ENCODE measurements at regions not wholly inside any gene's neighbourhood (a gene's known extent, or its start where the extent isn't known, plus 50 kb on each side); places are given as distances from the start of the nearest gene placed in this dataset.
"Not testable (repeated sequence)": the region's sequence is repeated elsewhere in the genome, so short reads cannot be mapped to it uniquely, and the experiment has no call there.

DNA sequence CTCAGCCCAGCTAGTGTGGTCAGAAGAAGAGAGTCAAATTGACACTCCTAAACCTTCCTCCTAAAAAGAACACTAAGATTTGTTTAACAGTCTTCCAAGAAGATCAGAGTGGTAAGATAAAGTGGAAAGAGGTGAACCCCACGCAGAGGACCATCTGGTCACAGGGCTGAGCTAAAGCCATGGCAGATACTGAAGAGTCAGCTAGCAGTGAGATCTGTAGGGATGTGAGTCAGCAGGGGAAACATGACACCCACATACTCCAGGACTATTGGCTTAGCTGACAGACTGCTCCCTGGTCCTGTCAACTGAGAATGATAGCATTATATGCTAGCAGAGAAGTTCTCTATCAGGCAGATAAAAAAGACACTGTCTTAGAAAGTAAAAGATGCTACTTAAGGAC lies 269.4 kb upstream of the ALG10 start:
- H3K4me3 ChIP-seq, result no peak overlapping the region
- H3K27me3 ChIP-seq (ENCODE audit: low read depth), result no peaks in the 10 kb centered on the region
- ATAC-seq, result no peak
- no peaks in the 10 kb centered on the region for H3K36me3 ChIP-seq
- no peak for DNase-seq
- TF ChIP-seq, protein P1, sequence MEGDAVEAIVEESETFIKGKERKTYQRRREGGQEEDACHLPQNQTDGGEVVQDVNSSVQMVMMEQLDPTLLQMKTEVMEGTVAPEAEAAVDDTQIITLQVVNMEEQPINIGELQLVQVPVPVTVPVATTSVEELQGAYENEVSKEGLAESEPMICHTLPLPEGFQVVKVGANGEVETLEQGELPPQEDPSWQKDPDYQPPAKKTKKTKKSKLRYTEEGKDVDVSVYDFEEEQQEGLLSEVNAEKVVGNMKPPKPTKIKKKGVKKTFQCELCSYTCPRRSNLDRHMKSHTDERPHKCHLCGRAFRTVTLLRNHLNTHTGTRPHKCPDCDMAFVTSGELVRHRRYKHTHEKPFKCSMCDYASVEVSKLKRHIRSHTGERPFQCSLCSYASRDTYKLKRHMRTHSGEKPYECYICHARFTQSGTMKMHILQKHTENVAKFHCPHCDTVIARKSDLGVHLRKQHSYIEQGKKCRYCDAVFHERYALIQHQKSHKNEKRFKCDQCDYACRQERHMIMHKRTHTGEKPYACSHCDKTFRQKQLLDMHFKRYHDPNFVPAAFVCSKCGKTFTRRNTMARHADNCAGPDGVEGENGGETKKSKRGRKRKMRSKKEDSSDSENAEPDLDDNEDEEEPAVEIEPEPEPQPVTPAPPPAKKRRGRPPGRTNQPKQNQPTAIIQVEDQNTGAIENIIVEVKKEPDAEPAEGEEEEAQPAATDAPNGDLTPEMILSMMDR (IDR thresholded peaks at IDR 0.05), result no peak
- H3K9me3 ChIP-seq, result no peaks in the 10 kb centered on the region
- no peaks in the 10 kb centered on the region for H3K4me1 ChIP-seq
- no peak overlapping the region for H3K27ac ChIP-seq
- intact Hi-C loops (cut with DNase I), result no loop called here

DNA sequence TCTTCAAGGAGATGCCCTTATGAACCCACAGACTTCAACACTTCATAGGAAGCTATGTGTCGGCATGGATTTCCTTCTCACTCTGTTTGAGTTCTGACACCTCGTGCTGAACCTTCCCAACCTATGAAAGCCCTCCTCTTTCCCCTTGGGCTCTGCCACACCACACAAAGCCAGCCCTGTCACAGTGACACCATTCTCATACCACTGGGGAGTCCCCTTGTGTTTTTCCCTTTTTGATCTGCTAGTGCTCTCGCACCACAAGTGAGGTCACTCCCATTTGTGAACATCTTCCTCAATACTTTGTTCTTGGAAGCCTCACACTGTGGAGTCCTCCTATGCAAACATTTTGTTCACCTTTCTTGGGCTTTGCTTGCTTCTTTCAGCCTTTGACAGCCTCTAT lies 264.6 kb upstream of the ALG10 start:
- ATAC-seq, result no peak

DNA sequence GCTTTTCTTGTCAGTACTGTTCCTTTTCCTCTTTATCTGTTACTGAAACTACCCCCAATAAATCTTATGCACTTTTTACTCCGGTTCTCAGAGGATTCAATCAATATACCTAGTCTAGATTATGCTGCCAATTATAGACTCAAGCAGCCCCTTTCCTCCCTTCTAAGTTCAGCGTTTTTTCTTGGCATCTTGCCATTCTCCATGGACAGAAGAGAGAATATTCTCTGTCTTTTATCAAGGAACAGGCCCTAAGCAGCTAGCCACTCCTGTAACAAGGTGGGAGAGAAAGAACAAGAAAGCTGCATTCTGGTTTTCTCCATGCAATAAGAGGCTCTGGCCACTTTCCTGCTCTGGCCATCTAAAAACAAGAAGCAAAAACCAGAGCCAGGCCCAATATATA lies 263.0 kb upstream of the ALG10 start:
- Histone ChIP-seq H3K9me3 (no peaks in the 10 kb centered on the region), H3K4me1 (no peaks in the 10 kb centered on the region), H3K36me3 (no peaks in the 10 kb centered on the region), H3K27me3 (ENCODE audit: low read depth) (no peaks in the 10 kb centered on the region), H3K27ac (no peak overlapping the region), H3K4me3 (no peak overlapping the region)
- intact Hi-C loops (cut with DNase I), result no loop called here
- TF ChIP-seq, protein P1 (IDR thresholded peaks at IDR 0.05), result no peak
- DNase-seq (no peak), ATAC-seq (no peak)

More for the DNA sequence above, 264.6 kb upstream of the ALG10 start:
- intact Hi-C loops (cut with DNase I), result no loop called here
- no peaks in the 10 kb centered on the region for H3K27me3 ChIP-seq (ENCODE audit: low read depth)
- H3K4me1 ChIP-seq, result no peaks in the 10 kb centered on the region
- no peaks in the 10 kb centered on the region for H3K36me3 ChIP-seq
- no peaks in the 10 kb centered on the region for H3K9me3 ChIP-seq
- no peak overlapping the region for H3K27ac ChIP-seq
- H3K4me3 ChIP-seq, result no peak overlapping the region
- TF ChIP-seq, protein P1 (IDR thresholded peaks at IDR 0.05), result no peak
- DNase-seq, result no peak

DNA sequence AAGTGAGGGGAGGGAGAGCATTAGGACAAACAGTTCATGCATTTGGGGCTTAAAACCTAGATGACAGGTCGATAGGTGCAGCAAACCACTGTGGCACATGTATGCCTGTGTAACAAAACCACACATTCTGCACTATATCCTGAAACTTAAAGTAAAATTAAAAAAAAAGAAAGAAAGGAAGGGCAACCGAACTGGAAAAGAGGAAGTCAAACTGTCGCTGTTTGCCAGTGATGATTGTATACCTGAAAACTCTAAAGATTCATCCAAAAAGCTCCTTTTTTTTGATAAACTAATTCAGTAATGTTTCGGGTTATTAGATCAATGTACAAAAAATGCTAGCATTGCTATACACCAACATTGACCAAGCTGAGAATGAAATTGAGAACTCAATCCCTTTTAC lies 259.0 kb upstream of the ALG10 start:
- H3K9me3 ChIP-seq, result no peaks in the 10 kb centered on the region
- no peak overlapping the region for H3K27ac ChIP-seq
- no peaks in the 10 kb centered on the region for H3K36me3 ChIP-seq
- H3K4me1 ChIP-seq, result no peaks in the 10 kb centered on the region
- intact Hi-C loops (cut with DNase I), result no loop called here
- ATAC-seq, result no peak
- H3K27me3 ChIP-seq (ENCODE audit: low read depth), result no peaks in the 10 kb centered on the region
- no peak for DNase-seq
- H3K4me3 ChIP-seq, result no peak overlapping the region
- TF ChIP-seq, protein P1 (IDR thresholded peaks at IDR 0.05), result no peak

DNA sequence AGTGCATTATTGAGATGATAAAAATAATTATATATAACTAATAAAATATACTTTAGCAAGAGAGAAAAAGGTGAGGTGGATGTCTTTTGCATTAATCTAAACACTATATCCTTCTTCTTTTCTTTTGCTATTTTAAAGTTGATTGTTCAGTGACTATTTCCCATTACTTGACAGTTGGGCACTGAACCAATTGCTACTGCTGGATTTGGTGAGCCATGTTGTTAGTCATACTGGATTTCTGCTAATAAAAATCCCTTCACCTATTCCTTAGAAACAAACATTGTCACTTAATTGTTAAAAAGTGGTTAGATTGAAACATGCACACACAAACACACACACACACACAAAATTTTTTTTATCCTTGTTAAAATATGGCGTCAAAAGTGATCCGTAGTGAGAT lies 251.6 kb upstream of the ALG10 start:
- no peaks in the 10 kb centered on the region for H3K27me3 ChIP-seq (ENCODE audit: low read depth)
- no peaks in the 10 kb centered on the region for H3K4me1 ChIP-seq
- peaks cover 4% of the 10 kb centered on the region for H3K9me3 ChIP-seq
- no peak overlapping the region for H3K4me3 ChIP-seq
- H3K27ac ChIP-seq, result no peak overlapping the region
- H3K36me3 ChIP-seq, result no peaks in the 10 kb centered on the region
- intact Hi-C loops (cut with DNase I), result no loop called here
- no peak for DNase-seq
- TF ChIP-seq, protein P1 (IDR thresholded peaks at IDR 0.05), result no peak
- no peak for ATAC-seq

DNA sequence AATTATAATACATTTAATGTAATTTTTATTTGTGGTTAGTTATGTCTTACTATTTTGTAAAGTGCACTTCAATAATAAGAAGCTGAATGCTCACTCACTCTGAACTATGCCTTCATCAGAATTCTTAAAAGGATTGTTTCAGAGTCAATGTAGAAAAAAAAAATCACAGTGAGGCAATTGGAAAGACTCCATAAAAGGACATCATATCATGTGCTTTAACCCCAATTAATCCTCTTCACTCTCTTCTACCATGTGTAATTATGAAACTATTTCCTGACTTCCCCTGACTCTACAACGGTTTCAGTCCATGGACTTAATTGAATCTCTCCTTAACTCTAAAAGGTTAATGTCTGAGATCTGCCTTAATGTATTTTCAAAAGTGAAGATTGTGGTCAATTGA lies 250.4 kb upstream of the ALG10 start:
- peaks cover 4% of the 10 kb centered on the region for H3K9me3 ChIP-seq
- no peak overlapping the region for H3K4me3 ChIP-seq
- TF ChIP-seq, protein P1 (IDR thresholded peaks at IDR 0.05), result no peak
- H3K4me1 ChIP-seq, result no peaks in the 10 kb centered on the region
- intact Hi-C loops (cut with DNase I), result no loop called here
- H3K27me3 ChIP-seq (ENCODE audit: low read depth), result no peaks in the 10 kb centered on the region
- ATAC-seq (no peak), DNase-seq (no peak)
- H3K36me3 ChIP-seq, result no peaks in the 10 kb centered on the region
- no peak overlapping the region for H3K27ac ChIP-seq

DNA sequence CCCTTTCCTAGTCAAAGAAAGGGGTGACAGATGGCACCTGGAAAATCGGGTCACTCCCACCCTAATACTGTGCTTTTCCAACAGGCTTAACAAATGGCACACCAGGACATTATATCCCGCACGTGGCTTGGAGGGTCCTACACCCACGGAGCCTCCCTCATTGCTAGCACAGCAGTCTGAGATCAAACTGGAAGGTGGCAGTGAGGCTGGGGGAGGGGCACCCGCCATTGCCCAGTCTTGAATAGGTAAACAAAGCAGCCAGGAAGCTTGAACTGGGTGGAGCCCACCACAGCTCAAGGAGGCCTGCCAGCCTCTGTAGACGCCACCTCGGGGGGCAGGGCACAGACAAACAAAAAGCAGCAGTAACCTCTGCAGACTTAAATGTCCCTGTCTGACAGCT lies 249.2 kb upstream of the ALG10 start:
- ATAC-seq; H3K9me3 ChIP-seq; H3K27me3 ChIP-seq (ENCODE audit: low read depth); H3K4me3 ChIP-seq; H3K27ac ChIP-seq; H3K36me3 ChIP-seq; DNase-seq; H3K4me1 ChIP-seq; intact Hi-C loops (cut with DNase I): not testable (repeated sequence)
